ENCODE measurements at regions not wholly inside any gene's neighbourhood (a gene's known extent, or its start where the extent isn't known, plus 50 kb on each side); places are given as distances from the start of the nearest gene placed in this dataset.
"Not testable (repeated sequence)": the region's sequence is repeated elsewhere in the genome, so short reads cannot be mapped to it uniquely, and the experiment has no call there.

DNA sequence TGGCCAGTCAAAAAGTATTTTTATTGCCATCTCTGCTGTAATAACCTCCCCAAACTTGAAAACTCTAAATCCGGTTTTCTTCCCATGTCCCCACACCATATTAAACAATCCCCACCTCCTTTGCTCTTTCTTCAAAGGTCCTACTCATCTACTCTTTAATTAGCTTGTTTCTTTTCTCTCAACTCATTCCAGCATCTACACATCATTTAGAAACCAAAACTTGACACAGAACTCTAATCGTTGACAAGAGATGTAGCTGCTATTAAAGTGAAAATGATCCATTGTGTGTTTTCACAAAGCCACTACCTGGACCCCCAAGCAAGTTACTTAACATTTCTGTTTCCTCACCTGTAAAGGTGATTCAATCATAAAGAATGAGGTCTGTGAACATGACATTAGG, 436.3 kb upstream of the NPVF start:
- no peak for DNase-seq (ENCODE audit: low spot score)

DNA sequence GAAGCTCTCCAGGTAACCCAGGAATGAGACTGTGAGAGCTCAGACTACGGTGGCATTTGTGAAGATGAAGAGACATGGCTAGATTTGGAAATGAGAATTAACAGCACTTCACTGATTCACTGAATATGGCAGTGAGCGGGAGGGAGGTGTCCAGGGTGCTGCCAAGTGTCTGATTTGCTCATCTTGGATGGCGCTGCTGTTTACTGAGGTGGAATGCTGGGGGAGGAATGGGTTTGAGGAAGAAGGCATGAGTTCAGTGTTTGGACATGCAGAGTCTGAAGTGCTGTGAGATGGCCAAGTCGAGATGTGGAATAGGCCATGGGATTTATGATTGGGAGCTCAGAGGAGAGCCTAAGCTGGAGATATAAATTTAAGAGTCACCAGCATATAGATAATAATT, 437.1 kb upstream of the NPVF start:
- no peak for DNase-seq (ENCODE audit: low spot score)

DNA sequence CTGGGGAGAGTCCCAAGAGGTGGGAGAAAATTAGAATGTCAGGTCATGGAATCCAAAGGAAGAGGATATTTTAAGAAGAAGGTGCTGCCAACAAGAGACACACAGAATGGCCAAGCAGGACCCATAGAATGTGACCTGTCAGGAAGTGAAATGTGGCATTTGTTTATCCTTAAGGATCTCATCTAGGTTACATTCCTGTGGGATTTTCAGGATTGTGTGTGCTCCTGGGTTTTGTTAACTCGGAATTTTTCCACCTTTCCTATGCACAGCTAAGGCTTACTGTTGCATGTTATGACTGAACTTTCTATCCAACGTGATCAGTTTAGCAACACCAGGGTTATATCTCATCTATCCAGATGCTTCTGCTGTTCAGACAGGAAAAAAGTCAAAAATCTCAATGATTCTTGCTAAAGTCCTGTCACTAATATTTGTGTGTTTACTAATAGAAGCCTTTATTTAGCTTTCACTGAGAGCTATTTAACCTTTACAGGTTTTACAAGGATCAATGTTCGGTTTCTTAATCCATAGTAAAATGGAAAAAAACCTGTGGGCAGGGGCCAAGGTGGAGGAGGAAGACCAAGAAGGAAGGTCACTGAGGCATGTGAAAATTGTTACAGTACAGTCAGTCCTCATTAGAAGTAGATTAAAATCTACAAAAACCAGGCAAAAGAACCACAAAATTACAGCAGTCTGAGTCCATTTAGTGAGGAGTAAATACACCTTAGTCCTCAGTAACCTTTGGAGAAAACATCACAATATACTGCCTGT, 437.8 kb upstream of the NPVF start:
- no peak for DNase-seq (ENCODE audit: low spot score)

DNA sequence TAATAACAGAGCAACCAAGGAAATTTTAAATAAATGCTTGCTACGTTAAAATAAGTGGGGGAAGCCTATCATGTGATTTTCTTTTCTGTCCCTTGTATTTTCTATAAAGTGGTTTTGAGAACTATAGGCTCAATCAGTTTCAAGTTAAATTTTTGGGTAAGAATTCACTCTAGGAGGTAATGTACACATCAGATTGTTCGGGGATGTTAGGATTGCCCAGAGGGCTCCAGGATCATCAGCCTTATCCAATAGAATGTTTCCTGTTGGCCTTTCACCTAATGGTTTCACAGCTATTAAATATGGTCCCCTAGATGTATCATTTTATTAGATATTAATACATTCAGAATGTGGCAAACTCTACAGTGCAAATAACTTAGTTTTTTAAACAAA, 438.4 kb upstream of the NPVF start:
- no peak for DNase-seq (ENCODE audit: low spot score)

DNA sequence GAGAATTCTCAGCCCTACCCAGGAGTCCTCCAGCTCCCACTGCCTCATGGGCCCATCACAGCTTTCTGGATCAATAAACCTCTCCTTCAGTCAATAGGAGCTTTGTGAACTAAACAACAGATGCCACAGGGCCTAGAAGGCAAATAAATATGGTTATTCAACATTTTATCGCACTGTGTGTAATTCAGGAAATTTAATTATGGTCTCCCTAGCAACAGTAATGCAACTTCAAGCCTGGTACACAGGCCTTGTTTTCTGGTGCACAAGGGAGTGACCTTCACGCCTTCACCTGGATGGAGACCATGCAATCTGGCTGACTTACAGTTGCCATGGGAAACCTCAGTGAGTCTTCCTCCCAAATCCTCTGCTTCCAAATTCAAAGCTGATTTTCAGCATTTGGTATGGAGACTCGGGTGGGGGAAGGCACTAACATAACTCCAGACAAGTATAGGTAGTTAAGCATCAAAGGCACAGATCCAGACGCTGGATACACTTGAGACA, 441.0 kb upstream of the NPVF start:
- DNase-seq (ENCODE audit: low spot score): no peak

DNA sequence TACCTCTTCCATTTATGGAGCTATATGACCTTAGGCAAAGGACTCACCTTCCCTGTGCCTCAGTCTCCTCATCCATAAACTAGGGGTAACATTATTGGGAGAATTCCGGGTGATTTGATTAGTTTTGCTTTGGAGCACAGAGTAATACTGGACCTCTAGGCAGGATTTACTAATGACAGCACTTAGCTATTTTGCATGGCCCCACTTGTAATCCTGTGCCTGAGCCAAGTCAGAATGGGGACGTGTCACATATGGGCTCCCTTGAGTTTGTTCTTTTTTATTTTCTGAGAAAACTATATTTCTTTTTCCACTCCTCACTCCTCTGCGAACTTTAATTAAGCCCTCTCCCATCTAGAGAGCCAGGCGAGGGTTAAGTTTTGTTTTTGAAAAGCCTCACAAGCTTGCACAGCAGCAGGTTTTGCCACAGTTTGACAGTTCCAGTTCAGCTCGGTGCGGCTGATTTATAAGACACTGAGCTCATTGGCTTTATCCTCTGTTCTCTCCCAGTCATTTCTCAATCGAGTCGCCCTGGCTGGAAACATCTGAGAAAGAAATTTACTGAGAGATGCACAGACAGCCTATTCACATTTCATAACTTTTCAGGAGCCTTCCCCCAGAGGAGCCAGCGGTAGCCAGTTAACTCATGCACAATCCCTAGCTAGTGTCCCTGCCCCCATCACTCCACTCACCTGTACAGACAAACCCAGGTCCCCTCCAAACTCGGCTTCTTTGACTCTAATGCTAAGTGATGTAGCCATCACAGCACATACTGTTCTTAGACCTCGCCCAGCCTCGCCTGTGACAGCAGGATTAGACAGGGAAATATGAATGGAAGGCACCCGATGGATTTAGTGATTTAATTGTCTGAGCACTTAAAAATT, 441.9 kb upstream of the NPVF start:
- no peak for DNase-seq (ENCODE audit: low spot score)

DNA sequence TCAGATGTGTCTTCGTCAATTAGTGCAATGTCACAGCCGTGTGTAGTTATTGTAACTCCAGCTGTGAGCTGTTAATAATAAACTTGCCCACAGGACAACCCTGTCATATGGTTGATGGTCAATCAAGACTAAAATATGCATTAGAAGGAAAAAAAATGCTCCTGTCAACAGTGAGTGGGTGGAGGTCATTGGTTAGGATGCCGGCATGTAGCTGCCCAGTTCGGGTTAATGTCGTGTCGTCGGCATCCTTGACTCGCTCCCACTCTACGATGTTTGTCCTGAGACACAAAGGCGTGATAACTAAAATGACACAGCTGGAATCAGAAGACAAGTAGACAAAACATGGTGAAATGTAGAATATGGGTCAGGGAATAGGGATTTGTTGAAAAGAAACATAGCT, 442.8 kb upstream of the NPVF start:
- no peak for DNase-seq (ENCODE audit: low spot score)

DNA sequence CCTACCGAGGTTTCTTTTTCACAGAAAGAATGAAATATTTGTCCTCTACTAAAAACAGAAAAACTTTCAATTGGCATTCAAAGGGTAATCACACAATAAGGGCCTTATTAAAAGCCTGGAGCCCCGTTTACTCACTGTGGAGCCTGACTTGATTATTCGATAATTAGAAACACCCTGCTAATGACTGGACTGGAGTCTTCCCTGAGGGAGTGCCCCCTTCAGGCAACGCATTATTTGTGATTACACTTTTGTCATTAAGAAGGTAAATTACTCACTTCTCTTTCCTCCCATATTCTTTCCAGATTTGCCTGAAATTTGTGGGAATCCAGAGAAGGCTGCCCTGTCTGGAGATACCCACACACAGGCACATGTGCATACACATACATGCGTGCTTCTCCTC, 444.2 kb upstream of the NPVF start:
- DNase-seq (ENCODE audit: low spot score): no peak

DNA sequence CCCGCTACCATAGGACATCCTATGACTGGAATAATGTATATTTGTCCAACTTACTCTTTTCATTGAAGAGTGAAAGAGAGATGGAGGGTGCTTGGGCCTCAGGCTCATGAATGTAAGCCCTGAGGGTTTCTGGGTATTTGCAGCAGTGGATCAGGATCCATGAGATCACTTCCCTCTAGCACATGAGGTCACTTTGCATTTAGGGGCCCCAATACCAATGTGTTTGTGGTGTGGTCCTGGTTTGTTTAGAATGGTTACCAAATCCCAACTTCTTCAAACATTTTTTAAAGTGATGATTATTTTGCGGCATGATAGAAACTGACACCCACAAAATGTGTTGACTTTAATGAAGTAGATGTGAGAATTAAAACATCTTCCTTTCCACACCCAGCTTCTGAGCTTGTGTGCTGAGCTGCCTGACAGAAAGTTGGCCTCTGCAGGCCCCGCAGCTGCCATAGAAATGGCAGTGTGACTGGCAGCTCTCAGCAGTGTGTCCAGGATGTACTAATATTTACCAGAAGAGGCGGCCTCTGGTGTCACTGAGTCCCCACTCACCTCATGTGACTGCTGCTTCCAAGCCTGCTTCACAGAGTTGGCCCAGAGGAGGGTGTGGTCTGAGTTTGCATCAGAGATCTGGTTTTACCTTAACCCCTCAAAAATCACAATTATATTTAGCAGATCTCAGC, 447.6 kb upstream of the NPVF start:
- no peak for DNase-seq (ENCODE audit: low spot score)

DNA sequence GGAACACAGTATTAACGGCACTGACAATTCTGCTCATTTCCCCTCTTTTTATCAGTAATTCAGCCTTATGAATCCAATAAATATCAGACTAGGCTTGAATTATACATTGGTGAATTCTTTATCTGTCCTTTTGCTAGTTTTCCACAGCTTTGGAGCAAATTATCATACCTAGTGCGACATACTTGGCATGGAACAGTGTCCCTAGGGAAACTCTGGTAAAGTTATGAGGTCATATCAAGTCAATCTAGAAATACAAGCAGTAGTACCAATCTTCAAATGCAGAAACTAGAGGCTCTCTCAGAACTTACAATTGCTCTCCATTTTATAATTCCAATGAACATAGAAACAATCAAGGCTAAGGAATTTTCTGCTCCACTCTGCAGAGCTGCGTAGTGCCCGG, 449.3 kb upstream of the NPVF start:
- no peak for DNase-seq (ENCODE audit: low spot score)

DNA sequence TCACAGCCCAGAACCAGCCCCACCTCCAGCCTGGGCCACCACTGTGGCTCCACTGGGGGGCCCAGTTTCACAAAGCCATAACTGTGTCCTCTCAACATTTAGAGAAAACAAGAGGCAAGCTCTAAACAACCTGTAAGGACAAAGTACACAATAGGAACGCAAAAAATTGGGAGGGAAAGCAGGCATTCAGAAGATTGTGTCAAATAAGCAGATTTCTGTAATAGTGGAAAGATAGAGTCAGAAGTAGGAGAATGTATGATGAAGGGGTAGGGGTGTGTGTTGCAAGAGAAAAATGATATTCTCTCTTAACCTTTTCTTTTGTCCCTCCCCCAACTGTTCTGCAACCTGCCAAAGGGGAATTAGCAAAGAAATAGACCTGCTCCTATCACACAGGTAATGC, 449.9 kb upstream of the NPVF start:
- no peak for DNase-seq (ENCODE audit: low spot score)

DNA sequence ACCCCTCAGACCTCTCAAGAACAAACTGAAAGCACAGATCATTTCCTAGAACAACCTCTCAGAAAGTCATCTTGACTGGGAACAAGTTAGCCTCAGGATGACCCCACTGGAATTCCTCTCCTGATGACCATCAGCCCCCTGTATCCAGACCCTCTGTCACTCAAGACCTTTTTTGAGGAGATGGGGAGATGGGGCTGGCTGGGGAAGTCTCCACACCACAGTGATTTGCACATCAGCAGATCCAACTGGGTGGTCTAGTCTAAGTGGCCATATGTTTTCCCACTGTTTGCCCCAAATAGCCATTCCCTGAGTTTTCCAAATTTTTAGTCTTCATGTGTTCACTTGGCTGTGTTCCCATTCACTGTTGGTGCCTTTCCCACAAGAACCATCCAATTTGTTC, 452.4 kb upstream of the NPVF start:
- DNase-seq (ENCODE audit: low spot score): no peak

DNA sequence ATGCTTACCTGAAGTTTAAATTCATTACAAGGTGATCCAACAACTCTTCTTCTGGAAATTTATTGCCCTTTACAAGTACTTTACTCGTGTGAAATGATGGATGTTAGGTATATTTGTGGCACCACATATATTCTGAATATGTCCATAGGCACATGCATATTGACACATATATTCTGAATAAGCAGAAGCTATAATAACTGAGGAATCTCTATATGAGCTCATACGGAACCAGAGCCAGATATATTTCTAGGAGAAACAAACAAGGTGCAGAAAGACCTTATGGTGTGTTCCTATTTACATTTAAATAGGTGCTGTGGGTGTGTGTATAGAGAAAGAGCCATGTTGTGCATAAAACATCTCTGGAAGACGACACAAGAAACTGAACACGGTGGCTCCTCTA, 456.1 kb upstream of the NPVF start:
- DNase-seq (ENCODE audit: low spot score): no peak

DNA sequence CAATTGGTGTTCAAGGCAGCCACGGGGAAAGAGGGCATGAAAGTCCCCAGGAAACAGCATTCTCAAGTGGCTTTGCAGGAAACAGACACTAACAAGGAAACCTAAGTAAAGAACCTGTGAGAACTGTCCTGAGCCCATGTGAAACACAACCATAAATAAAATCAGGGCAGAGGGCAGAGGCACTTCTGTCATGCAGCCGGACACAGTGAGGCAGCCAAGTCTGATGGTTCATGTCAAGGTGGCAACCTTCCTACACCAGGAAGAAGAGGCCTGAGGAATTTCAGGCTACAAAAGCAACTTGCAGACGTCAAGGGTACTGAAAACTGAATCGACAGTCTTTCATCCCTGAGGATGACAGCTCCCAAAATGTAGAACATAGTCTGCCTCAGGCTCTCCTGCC, 458.2 kb upstream of the NPVF start:
- DNase-seq (ENCODE audit: low spot score): no peak

DNA sequence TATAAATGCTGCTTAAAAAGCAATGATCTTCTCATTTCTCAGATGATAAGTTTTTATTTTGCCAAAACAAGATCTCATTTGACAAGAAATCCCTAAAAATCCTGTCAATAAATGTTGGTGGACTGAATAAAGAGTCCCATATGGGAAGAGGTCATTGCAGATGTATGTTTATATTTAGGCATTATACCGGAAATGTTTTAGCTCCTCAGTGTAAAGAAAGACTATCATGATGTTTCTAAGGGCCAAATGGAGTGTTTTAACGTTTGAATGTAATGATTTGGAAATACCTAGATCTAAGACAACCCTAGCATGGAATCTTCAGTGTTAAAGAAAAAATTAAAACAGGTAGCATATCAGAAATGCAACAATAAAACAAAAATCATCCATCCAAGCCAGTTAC, 457.8 kb upstream of the NFE2L3 start:
- no peak for DNase-seq (ENCODE audit: low spot score)

DNA sequence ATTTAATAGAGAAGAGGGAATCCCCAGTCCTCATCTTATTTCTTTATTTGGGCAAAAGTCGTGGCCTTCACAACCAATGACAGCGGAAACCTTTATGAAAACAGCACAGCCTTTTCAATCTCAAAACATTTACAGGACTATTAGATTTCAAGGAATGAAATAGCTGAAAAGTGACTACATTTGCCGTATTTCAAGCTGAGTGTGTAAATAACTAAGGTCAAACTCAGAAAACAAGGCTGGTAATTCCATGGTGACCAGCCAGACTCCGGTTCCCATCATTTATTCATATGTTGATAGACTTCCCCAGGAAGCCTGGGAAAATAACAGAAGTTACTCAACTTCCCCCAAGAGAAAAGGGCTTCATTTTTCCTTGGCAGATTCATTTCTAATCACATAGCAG, 457.3 kb upstream of the NFE2L3 start:
- no peak for DNase-seq (ENCODE audit: low spot score)

DNA sequence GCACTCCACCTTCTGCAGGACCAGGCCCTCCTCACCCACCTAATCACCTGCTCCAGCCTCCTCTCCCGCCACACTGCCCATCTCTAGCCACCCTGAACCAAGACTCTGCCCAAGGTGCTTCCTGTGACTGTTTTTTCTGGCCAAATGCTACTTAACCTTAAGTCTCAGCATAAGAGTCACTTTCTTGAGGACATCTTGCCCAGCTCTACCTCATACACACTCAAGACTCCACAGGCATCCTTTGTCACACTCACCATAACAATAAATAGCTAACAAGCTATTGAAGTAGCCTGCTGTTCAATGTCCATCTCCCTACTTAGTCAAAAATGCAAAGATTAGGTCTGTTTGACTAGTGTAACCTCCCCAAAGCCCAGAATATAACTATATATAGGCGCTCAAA, 455.4 kb upstream of the NFE2L3 start:
- no peak for DNase-seq (ENCODE audit: low spot score)

DNA sequence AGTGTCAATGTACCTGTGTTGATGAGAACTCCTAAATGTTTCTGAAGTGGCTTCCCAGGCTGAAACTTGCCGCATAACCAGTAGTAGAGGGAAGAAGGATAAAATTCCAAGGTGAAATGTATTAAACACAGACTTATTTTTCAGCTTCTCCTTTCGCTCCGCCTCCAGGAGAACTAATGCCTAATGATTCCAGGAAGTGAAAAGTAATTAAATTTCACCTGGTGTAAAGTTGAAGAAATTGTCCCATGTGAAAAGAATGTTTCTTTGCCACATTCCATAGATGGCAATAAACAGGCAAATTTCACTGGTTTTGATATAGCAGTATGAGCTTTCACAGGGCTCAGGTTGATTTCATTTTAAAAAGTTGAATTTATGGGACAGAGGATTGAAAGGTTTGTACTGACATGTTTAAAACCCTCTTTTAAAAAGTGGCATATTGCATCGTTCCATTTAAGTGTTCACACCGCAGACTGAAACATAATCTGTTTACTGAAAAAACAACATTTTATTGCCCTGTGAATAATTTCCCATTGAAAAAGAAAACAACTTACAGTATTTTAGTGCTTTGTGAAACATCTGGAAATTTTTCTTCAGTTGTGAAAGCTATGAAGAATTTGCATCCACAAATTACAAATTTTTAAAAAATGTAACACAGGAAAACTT, 453.4 kb upstream of the NFE2L3 start:
- no peak for DNase-seq (ENCODE audit: low spot score)

DNA sequence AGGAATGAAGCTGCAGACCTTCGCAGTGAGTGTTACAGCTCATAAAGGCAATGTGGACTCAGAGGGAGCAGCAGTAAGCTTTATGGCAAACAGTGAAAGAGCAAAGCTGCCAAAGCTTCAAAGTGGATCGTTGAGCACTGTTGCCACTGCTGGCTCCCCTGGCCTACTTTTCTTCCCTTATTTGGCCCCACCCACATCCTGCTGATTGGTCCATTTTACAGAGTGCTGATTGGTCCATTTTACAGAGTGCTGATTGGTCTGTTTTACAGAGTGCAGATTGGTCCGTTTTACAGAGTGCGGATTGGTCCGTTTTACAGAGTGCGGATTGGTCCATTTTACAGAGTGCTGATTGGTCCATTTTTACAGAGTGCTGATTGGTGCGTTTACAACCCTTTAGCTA, 451.9 kb upstream of the NFE2L3 start:
- not testable (repeated sequence) for DNase-seq (ENCODE audit: low spot score)

DNA sequence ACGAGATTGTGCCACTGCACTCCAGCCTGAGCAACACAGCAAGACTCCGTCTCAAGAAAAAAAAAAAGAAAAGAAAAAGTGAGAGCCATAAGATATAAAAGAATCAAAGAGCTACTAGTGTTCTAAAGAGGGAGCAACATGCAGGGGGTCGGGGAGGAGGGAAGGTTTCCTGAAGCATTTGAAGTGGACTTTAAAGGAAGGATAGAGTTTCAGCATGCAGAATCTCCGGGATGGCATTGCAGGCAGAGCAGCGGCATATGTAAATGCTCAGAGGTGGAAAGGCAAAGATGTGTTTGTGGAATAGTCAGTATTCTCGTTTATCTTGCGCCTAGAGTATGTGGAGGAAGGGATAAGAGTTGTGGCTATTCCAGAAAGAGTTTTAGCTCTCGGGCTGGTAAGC, 447.6 kb upstream of the NFE2L3 start:
- no peak for DNase-seq (ENCODE audit: low spot score)

DNA sequence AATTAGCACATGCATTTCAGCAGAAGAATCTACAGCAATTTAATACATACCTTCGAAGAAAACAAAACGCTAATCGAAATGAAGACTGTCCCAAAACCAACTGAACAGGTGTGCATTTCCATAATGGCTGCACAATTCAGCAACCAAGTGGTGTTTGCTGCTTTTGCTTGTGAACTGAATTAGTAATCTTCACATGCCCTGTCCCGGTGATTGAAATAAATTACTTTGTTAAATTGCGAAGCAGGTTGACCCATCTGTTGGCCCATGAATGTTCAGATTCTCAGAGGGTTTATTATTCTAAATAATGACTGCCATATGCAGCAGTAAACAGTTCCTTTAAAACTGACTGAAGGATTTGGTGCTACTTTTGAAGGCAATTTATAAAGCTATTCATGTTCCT, 445.2 kb upstream of the NFE2L3 start:
- DNase-seq (ENCODE audit: low spot score): no peak
